Keratinocyte (primary cell): ENCODE measurements at regions not wholly inside any gene's neighbourhood (a gene's known extent, or its start where the extent isn't known, plus 50 kb on each side); places are given as distances from the start of the nearest gene placed in this dataset.

Experiments
- DNase-seq: peaks from one replicate; pipeline ENCODE4 v3.0.0-alpha.2; 2011; ENCODE audit warnings: low read depth, missing footprints, low spot score
- FAIRE-seq: peaks from 2 replicates; lab custom pipeline; 2011; peaks lifted over from hg19 to GRCh38; lab: Jason Lieb, UNC
- H2AFZ ChIP-seq: 2 replicates; pipeline ENCODE4 v1.6.0; 2012; ENCODE audit warnings: low read length, control low read depth, inconsistent platforms; ENCODE audit not compliant: control insufficient read depth
- H3K27ac ChIP-seq: 2 replicates; pipeline ENCODE4 v1.5.1; 2011; ENCODE audit warnings: low read length; ENCODE audit not compliant: control insufficient read depth, insufficient read depth
- H3K27me3 ChIP-seq: 3 replicates; pipeline ENCODE4 v1.6.0; 2011; ENCODE audit warnings: low read length; ENCODE audit not compliant: control insufficient read depth, insufficient read depth; ENCODE audit errors: extremely low read depth
- H3K36me3 ChIP-seq, 2 experiments: 2 replicates in 1 of 2; 3 replicates in 1 of 2; pipeline ENCODE4 v1.5.1; 2011; ENCODE audit warnings: low read length in 2 of 2, mild to moderate bottlenecking in 1 of 2; ENCODE audit not compliant: control insufficient read depth in 2 of 2, insufficient read depth in 2 of 2; ENCODE audit errors: extremely low read depth in 1 of 2
- H3K4me1 ChIP-seq: 3 replicates; pipeline ENCODE4 v1.5.1; 2011; ENCODE audit warnings: low read length; ENCODE audit not compliant: control insufficient read depth, insufficient read depth; ENCODE audit errors: extremely low read depth
- H3K4me2 ChIP-seq: 3 replicates; pipeline ENCODE4 v1.6.0; 2011; ENCODE audit warnings: low read depth, low read length; ENCODE audit not compliant: control insufficient read depth, insufficient read depth; ENCODE audit errors: extremely low read depth
- H3K4me3 ChIP-seq, 3 experiments: fragments of 200-600 bp in 1 of 3; sonication (generic) in 1 of 3; 2 replicates in 2 of 3; 3 replicates in 1 of 3; pipeline ENCODE4 v1.5.1; 2011 to 2016; ENCODE audit warnings: low read length in 3 of 3, mild to moderate bottlenecking in 3 of 3, control low read depth in 2 of 3, inconsistent platforms in 1 of 3, low read depth in 1 of 3, mixed read lengths in 1 of 3, mixed run types in 1 of 3, moderate library complexity in 1 of 3; ENCODE audit not compliant: control insufficient read depth in 2 of 3, insufficient read depth in 2 of 3; ENCODE audit errors: extremely low read depth in 1 of 3
- H3K79me2 ChIP-seq: 2 replicates; pipeline ENCODE4 v1.6.0; 2012; ENCODE audit warnings: low read length; ENCODE audit not compliant: control insufficient read depth, insufficient read depth
- H3K9ac ChIP-seq: 3 replicates; pipeline ENCODE4 v1.6.0; 2011; ENCODE audit warnings: low read length; ENCODE audit not compliant: control insufficient read depth, insufficient read depth; ENCODE audit errors: extremely low read depth
- H3K9me1 ChIP-seq: 3 replicates; pipeline ENCODE4 v1.6.0; 2011; ENCODE audit warnings: low read length; ENCODE audit not compliant: control insufficient read depth, insufficient read depth; ENCODE audit errors: extremely low read depth
- H3K9me3 ChIP-seq: 2 replicates; pipeline ENCODE4 v1.5.1; 2012; ENCODE audit warnings: low read depth, low read length; ENCODE audit not compliant: control insufficient read depth
- H4K20me1 ChIP-seq: 3 replicates; pipeline ENCODE4 v1.6.0; 2011; ENCODE audit warnings: low read length; ENCODE audit not compliant: control insufficient read depth, insufficient read depth; ENCODE audit errors: extremely low read depth
- EZH2 ChIP-seq: IDR thresholded peaks from one replicate; pipeline ENCODE4 v1.6.1; 2012; ENCODE audit warnings: inconsistent platforms, mild to moderate bottlenecking, low read length, moderate library complexity
- dilution Hi-C: fragments of 300-500 bp; cut with MboI; formaldehyde crosslinking; loops from one replicate; pipeline ENCODE4 v1.7.0; 2020; ENCODE audit warnings: low sequenced_read_pairs; ENCODE audit not compliant: extremely low pct_ligation_motif_present
- TF ChIP-seq, protein P1 (sequence below), 3 experiments: IDR thresholded peaks in 1 of 3; conservative IDR thresholded peaks in 1 of 3; optimal IDR thresholded peaks in 1 of 3; 2 replicates in 2 of 3; 3 replicates in 1 of 3; pipeline versions ENCODE3 to v1.5.1; 2011; ENCODE audit warnings: low read length in 3 of 3, mild to moderate bottlenecking in 3 of 3, moderate library complexity in 2 of 3, control low read depth in 1 of 3, inconsistent platforms in 1 of 3; ENCODE audit not compliant: insufficient read depth in 2 of 3; ENCODE audit errors: extremely low read depth in 1 of 3

DNA sequence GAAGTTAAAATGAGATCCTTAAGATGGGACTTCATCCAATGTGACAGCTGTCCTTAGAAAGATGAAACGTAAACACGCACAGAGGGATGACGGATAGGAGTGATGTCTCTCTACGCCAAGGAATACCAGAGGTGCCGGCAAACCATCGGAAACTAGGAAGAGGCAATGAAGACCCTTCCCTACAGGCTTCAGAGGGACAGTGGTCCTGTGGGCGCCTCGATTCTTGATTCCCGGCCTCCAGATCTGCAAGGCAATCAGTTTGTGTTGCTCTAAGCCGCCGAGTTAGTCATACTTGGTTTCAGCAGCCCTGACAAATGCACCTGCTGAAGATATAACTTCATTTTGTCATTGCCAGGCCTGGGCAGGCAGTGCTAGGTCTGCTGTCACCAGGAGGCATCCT is 1455.1 kb downstream of the TBC1D22A start:
- dilution Hi-C loops, result no loop called here

DNA sequence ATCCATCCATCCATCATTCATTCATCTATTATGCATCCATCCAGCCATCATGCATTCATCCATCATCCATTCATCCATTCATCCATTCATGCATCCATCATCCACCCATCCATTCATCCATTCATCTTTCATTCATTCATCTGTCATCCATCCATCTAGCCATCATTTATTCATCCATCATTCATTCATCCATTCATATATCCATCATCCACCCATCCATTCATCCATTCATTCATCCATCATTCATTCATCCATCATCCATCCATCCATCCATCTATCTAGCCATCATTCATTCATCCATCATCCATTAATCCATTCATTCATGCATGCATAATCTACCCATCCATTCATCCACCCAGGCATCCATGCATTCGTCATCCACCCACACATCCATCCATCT is 1450.3 kb downstream of the TBC1D22A start:
- Histone ChIP-seq H3K36me3 (no peaks in the 10 kb centered on the region), H3K4me3 (no peak overlapping the region), H3K4me2 (no peak overlapping the region), H3K27me3 (no peaks in the 10 kb centered on the region), H4K20me1 (no peaks in the 10 kb centered on the region), H3K9me1 (no peaks in the 10 kb centered on the region), H3K27ac (no peak overlapping the region), H3K9me3 (peaks cover 16% of the 10 kb centered on the region), H3K79me2 (no peaks in the 10 kb centered on the region), H2AFZ (no peak overlapping the region), H3K4me1 (no peaks in the 10 kb centered on the region), H3K9ac (no peak overlapping the region)
- no peak for FAIRE-seq
- no peak for DNase-seq
- TF ChIP-seq, protein P1, sequence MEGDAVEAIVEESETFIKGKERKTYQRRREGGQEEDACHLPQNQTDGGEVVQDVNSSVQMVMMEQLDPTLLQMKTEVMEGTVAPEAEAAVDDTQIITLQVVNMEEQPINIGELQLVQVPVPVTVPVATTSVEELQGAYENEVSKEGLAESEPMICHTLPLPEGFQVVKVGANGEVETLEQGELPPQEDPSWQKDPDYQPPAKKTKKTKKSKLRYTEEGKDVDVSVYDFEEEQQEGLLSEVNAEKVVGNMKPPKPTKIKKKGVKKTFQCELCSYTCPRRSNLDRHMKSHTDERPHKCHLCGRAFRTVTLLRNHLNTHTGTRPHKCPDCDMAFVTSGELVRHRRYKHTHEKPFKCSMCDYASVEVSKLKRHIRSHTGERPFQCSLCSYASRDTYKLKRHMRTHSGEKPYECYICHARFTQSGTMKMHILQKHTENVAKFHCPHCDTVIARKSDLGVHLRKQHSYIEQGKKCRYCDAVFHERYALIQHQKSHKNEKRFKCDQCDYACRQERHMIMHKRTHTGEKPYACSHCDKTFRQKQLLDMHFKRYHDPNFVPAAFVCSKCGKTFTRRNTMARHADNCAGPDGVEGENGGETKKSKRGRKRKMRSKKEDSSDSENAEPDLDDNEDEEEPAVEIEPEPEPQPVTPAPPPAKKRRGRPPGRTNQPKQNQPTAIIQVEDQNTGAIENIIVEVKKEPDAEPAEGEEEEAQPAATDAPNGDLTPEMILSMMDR (optimal IDR thresholded peaks at IDR 0.05 in 1 of 3, IDR thresholded peaks at IDR 0.05 in 1 of 3, conservative IDR thresholded peaks at IDR 0.05 in 1 of 3; ENCODE audit: extremely low read depth in 1 of 3, insufficient read depth in 2 of 3, low read length in 3 of 3), result no peak
- no peak for TF ChIP-seq EZH2
- dilution Hi-C loops, result no loop called here

More for the DNA sequence above, 1455.1 kb downstream of the TBC1D22A start:
- H4K20me1 ChIP-seq, result no peaks in the 10 kb centered on the region
- H3K27me3 ChIP-seq, result no peaks in the 10 kb centered on the region
- DNase-seq, result no peak
- H2AFZ ChIP-seq, result no peak overlapping the region
- no peak for TF ChIP-seq EZH2
- TF ChIP-seq, protein P1 (optimal IDR thresholded peaks at IDR 0.05 in 1 of 3, IDR thresholded peaks at IDR 0.05 in 1 of 3, conservative IDR thresholded peaks at IDR 0.05 in 1 of 3; ENCODE audit: extremely low read depth in 1 of 3, insufficient read depth in 2 of 3, low read length in 3 of 3), result no peak
- no peak overlapping the region for H3K27ac ChIP-seq
- FAIRE-seq, result no peak
- no peaks in the 10 kb centered on the region for H3K9me1 ChIP-seq
- H3K4me1 ChIP-seq, result no peaks in the 10 kb centered on the region
- no peak overlapping the region for H3K4me2 ChIP-seq
- H3K9ac ChIP-seq, result no peak overlapping the region
- H3K9me3 ChIP-seq, result peaks cover 12% of the 10 kb centered on the region
- no peak overlapping the region for H3K4me3 ChIP-seq
- no peaks in the 10 kb centered on the region for H3K36me3 ChIP-seq
- no peaks in the 10 kb centered on the region for H3K79me2 ChIP-seq
